ENCODE measurements at regions not wholly inside any gene's neighbourhood (a gene's known extent, or its start where the extent isn't known, plus 50 kb on each side); places are given as distances from the start of the nearest gene placed in this dataset.
"Not testable (repeated sequence)": the region's sequence is repeated elsewhere in the genome, so short reads cannot be mapped to it uniquely, and the experiment has no call there.

GRCh38 chr21:10345178-10345612 is 176.2 kb upstream of the TPTE start:
- TF ChIP-seq, protein P1, sequence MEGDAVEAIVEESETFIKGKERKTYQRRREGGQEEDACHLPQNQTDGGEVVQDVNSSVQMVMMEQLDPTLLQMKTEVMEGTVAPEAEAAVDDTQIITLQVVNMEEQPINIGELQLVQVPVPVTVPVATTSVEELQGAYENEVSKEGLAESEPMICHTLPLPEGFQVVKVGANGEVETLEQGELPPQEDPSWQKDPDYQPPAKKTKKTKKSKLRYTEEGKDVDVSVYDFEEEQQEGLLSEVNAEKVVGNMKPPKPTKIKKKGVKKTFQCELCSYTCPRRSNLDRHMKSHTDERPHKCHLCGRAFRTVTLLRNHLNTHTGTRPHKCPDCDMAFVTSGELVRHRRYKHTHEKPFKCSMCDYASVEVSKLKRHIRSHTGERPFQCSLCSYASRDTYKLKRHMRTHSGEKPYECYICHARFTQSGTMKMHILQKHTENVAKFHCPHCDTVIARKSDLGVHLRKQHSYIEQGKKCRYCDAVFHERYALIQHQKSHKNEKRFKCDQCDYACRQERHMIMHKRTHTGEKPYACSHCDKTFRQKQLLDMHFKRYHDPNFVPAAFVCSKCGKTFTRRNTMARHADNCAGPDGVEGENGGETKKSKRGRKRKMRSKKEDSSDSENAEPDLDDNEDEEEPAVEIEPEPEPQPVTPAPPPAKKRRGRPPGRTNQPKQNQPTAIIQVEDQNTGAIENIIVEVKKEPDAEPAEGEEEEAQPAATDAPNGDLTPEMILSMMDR (conservative IDR thresholded peaks at IDR 0.05; ENCODE audit: low read length), result not testable (repeated sequence)
- TF ChIP-seq EZH2phosphoT487 (IDR thresholded peaks at IDR 0.05; ENCODE audit: borderline replicate concordance, low read depth, low read length), result not testable (repeated sequence)

Data from OCI-LY7 (cell line).